NCI-H1105 treated with DMSO at 0.1 percent for 48 hours (cell line): ENCODE measurements at regions not wholly inside any gene's neighbourhood (a gene's known extent, or its start where the extent isn't known, plus 50 kb on each side); places are given as distances from the start of the nearest gene placed in this dataset.
"Not testable (repeated sequence)": the region's sequence is repeated elsewhere in the genome, so short reads cannot be mapped to it uniquely, and the experiment has no call there.

Experiments
- DNase-seq: peaks from one replicate; lab custom pipeline; 2025; lab: John Stamatoyannopoulos, UW

DNA sequence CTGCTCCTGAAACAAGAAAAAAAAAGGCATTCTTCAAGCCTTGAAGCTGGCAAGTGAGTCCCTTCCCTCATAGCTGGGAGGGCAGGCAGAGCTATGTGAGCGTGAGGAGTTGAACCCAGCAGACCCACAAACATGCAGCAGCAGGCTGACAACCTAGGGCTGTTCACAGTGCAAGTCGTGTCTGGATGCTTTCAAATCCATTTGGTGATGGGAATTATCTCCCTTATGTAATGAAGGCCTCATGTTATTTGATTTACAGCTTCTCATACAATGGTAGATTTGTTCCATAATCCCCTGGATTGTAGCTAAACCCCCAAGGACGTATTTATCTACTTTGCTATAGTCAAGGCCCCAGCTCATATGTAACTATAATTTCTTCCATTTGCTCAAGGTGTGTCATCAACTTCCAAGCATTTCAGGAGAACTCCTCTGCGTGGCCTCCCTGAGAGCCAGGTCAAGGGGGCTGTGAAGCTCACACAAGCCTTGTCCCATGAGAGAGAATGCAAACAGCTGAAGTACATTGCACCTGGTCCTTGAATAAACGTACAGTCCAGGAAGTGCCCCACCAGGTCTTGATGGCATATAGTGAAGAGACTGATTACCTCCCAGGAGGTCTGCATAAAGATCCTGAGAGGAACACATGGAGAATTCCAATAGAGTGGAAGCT is 124.8 kb upstream of the SLC1A3 start:
- no peak for DNase-seq

DNA sequence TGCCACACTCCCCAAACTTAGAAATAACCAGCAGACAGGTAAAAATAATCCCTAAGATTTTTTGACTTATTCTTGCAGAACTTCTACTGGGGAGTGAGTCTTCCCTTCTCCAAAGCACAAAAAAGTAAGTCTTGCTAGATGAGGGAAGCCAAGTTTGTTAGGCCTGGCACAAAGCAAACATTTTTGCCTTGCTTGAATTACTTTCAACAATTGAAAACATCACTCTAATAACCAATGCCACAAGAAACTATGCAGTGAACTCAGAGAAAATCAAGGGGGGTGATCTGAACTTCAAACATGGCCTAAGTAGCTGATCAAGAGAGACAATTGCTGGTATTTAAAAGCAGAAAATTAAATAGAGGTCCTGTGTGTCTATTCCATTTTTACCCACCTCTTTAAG is 123.6 kb upstream of the SLC1A3 start:
- DNase-seq = no peak

DNA sequence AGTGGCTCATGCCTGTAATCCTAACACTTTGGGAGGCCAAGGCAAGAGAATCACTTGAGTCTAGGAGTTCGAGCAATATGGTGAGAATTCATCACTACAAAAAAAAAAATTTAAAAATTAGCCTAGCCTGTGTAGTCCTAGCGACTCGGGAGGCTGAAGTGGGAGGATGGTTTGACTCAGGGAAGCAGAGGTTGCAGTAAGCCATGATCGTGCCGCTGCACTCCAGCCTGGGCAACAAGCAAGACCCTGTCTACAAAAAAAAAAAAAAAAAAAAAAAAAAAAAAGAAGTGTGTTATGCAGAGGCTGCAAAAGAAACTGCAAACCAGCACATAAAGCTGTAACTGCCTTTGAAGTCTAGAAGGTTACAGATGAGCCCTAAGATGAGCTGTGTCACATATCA is 116.9 kb upstream of the SLC1A3 start:
- DNase-seq = no peak

DNA sequence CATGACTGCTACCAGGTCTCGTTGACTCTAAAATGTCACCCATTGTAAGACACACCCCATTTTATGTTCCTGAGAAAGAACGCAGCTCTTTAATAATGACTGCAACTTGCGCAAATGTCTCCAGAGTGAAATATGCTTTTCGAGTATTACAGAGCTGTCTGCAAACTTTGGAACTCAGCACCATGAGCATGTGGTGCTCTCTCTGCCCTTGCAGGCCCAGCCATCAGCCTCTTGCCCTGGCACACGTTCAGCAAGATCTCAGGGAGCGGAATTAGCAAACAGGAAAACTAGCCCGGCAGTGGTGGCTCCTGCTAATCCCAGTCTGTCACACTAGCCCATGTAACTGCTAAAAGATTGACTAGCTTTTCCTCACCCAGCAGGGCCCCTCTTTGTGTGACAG is 114.5 kb upstream of the SLC1A3 start:
- no peak for DNase-seq

DNA sequence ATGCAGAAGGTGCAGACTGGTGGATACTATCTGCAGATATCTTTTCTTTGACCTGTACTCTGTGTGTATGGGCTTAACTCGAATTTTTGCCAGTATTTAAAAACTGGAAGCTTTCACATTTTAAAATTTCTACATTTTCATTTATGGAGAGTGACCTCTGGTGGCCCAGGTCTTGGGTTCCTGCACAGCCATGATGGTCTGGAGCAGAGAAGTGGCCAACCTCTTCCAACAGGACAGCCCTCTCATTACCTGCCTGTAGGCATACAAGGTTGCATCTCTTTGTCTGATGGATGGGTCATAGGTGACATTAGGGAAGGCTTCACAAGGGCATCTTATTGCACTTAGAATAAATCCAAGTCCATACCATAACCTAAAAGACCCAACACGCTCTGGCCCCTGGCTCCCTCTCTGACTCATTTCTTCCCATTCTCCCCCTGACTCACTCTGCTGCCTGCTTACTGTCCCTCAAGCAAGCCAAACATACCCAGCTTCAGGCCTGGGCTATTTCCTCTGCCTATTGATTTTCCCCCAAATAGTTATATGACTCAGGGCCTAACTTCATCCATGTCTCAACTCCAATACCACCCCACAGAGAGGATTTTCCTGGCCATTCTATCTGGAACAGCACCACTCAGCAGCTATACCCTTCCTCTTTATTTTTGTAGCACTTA is 113.3 kb upstream of the SLC1A3 start:
- DNase-seq = no peak

DNA sequence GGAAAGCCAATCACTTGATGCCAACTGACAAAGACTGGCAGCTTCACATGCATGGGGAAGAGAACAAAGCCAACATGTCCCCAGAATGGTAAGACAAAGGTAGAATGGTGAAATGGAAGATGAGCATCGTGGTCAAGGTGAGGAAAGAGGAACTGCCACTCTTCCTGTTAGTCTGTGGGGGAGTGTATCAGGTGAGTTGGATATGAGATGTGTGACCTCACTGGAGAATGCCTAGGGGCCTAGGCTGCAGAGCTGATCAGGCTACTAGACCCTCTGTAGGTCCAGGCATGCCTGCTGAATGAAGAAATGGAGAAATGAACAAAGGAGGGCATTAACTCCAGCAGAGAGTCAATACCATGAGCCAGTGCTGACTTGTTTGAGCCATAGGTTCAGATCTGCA is 112.4 kb upstream of the SLC1A3 start:
- DNase-seq = no peak

DNA sequence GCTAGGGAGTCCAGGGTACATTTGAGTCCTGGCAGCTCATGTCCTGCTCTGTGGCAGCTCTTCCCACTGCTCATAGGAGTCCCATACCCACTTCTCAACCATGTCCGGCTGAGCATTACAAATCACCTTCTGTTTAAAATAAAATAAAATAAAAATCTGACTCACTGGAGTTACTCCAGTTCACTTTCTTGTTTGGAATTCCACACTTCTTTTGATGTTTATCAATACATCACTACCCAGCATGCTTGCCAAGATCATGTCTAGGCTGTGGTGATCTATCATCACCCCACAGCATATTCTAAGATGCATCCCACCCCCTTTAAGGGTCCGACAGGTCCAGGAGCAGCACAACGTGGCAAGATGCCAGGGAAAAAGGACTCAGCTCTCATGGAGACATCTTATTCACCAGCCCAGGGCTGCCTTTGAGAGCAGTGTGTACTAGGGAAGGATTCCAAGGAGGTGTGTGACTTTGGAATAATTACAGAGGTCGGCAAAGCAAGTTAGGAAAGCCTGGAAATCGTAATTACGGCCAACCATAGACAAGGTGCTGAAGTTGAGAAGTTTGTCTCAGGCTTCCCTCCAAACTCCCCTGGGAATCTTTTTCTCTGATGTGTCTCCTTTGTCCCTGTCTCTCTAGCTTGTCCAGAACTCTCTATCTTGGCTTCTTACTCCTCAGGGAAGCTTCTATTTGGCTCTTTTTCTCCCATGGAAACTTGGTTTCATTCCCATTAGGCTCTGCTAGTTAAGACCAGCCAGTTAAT is 111.4 kb upstream of the SLC1A3 start:
- no peak for DNase-seq

DNA sequence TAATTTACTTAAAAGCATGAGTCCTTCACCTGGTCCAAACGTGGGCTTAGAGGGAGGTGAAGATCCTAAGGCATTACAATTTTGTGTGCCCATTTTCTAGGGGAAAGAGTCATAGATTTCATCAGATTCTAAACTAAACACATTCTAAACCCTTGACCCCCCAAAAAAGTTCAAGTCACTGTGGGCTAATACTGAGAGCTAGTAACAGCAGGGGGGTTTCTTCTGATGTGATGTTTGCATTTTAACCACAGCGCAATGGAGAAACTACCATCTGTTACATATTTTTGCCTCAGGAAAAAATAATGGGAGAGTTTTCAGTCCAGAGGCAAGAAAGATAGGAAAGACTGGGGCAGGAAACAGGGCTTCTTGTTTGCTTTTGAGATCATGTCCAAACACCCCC is 110.8 kb upstream of the SLC1A3 start:
- DNase-seq = no peak

DNA sequence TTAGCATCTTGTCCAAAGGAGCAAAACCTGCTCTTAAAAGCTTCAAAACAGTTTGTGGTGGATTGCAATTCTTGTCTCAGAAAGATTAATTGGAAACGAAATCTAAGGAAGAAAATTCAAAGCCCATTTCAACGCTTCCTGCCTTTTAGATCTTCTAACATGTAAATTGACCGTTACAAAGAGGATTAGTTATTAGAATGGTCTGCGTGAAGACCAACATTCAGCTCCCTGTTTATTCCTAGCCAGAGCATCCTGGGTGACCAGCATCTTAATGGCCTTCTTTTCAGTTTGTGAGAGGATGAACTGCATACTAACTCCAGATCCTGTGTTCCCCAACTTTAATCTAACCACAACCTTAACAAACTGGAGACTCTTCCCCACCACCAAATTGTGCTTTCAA is 109.9 kb upstream of the SLC1A3 start:
- no peak for DNase-seq

DNA sequence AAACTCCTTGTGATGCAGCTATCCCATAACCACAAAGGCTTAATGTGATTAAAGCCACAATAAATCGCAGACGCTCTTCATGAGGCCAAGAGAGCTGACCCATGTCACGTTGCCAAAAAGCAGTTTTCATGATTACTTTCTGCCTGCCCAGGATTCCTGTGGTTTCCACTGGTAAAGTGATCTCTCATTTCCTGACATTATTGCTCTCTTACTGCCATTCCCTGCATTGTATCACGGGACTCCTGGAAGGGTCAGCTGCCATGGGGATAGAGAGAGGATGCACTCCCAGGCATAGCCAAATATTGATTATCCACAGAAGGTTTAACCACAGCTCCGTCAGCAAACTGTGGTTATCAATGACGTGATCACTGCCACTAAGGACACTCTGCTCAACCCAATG is 103.8 kb upstream of the SLC1A3 start:
- no peak for DNase-seq

DNA sequence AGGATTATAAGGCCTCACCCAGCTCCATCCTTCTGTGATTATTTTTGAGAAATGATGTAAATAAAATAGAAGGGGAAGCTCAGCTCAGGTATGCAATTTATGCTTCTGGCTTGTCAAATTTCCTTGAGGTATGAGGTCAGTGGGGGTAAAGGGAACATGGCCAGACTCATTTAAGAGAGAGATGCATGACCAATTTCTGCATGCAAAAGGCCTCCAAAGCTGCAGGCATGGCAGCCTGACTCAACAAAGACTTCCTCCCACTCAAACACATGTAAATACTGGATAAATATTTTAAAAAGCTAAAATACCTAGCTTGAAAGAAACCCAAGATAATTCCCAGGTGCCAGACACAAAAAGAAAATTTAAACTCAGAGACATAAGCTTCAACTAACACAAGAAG is 101.4 kb upstream of the SLC1A3 start:
- DNase-seq = no peak

DNA sequence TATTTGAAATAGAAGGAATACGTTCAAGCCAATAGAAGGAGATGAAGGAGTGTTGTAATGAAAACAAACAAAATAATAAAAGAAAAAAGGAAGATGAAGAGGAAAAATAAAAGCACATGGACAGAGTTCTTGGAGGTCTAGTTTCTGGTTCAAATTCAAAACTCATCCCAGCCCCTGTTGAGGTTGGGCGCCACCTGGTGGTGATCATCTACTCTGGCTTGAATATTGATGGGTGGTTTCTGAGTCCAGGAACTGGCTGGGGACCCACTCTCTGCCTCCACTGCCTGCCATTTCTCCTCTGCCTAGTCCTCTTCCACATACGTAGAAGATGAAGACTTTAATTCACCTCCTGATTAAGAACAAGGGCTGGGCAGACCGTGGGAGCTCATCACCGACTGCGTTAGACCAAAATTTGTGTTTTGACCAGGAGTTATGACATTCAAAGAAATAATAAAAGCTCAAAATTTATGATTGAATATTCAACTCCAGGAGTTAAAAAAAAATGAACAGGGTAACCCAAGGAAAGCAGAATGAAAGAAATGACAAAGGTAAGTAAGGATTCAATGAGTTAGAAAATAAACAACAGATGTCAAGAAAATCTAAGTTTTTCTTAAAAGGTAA is 99.0 kb upstream of the SLC1A3 start:
- DNase-seq = peak; percentile 68

DNA sequence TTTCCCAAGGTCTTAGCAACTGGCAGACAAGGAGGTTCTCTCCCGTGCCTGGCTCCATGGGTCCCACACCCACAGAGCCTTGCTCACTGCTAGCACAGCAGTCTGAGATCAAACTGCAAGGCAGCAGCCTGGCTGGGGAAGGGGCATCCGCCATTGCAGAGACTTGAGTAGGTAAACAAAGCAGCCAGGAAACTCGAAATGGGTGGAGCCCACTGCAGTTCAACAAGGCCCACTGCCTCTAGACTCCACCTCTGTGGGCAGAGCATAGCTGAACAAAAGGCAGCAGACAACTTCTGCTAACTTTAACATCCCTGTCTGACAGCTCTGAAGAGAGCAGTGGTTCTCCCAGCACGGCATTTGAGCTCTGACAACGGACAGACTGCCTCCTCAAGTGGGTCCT is 98.1 kb upstream of the SLC1A3 start:
- not testable (repeated sequence) for DNase-seq

DNA sequence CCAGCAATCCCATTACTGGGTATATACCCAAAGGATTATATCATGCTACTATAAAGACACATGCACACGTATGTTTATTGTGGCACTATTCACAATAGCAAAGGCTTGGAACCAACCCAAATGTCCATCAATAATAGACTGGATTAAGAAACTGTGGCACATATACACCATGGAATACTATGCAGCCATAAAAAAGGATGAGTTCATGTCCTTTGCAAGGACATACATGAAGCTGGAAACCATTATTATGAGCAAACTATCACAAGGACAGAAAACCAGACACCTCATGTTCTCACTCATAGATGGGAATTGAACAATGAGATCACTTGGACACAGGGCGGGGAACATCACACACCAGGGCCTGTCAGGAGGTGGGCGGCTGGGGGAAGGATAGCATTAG is 92.8 kb upstream of the SLC1A3 start:
- not testable (repeated sequence) for DNase-seq

DNA sequence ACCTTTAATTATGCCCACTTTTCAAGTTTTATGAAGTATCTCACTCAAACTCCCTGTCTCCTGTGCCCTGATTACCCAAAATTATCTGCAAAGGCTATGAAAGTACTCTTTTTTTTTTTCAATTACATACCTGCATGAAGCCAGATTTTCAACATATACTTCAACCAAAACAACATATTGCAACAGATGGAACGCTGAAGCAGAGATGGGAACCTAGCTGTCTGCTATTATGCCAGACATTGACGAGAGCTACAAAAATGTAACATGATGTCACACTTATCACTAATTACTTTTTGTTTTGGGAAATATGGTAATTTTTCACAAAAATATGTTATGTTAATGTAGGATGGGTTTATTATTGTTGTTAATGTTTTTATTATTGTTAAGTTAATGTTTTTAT is 86.5 kb upstream of the SLC1A3 start:
- DNase-seq = no peak

DNA sequence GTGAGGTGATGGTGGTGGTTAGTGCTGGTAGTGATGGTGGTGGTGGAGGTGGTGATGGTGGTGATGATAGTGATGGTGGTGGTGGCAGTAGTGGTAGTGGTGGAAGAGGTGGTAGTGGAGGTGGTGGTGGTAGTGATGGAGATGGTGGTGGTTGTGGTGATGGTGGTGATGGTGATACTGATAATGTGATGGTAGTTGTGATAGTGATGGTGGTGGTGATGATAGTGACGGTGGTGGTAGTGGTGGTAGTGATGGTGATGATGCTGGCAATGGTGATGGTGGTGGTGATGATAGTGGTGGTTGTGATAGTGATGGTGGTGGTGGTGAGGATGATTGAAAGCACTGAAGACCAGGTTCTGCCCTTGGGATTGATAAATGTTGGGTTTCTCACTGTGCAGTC is 85.2 kb upstream of the SLC1A3 start:
- DNase-seq = no peak

DNA sequence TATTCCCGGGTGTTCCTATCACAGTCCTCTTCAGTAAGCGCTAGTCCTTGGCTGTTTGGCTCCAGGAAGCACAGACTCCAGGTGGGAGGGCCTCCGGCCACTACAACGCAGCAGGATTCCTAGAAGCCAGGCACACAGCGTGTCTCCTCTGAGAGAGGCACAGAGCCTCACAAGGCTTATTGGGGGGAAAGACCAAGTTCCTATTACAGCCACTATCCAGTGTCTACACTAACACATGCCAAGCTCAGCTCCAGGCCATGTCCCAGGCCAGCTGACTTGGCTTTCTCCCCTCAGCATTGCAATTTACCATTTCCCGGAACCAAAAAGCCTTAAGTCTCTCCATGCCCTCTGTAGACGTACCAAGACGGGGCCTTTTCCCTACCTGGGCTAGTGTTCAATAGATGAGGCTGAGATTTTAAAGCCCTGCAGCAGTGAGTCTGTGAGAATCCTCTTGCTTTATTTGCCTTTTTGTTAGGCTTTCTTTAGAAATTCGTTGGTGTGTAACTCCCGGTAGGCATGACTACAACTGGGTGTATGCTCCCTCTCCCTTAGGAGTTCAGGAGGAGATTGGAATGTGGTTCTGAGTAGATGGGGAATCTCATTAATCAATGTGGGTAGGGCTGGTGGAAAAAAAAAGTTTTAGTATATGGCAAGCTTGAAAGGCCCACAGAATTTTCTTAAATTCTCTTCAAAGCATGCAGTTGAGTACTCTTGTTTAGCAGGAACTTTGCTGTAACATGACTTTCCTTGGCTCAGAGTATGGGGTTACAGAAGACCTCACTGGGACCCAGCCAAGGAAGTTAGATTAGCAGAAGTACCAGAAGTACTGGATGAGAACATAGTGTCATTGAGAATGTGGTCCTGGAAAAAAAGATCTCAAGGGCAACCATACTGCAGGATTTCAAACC is 84.3 kb upstream of the SLC1A3 start:
- DNase-seq = no peak

DNA sequence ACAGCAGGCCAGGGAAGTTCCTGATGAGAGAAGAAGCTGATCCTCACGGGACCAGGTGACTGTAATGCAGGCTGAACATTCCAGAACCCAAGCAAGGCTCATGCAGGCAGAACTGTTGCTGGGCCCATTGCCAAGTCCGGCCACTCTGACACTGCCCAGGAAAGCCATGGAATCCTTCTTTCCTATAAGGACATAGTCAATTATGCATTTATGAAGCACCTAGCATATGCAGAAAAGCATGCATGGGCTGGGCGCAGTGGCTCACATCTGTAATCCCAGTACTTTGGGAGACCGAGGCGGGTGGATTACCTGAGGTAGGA is 83.7 kb upstream of the SLC1A3 start:
- DNase-seq = no peak

DNA sequence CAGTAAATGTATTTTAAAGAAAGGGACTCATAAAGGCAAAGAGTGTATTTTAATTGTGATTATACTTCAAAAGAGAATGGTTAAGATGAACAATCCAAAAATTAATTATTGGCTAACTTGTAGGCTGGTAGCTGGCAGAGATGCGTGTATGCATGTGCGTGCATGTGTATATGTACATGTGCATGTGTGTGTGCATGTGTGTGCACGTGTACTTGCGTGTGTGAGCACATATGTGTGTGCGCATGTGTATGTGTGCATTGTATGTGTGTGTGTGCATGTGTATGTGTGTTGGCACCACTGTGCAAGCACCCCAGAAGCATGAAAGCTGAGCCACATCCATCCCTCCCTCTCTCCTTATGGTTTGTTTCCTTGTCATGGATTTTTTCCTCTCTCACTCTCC is 83.0 kb upstream of the SLC1A3 start:
- DNase-seq = no peak

DNA sequence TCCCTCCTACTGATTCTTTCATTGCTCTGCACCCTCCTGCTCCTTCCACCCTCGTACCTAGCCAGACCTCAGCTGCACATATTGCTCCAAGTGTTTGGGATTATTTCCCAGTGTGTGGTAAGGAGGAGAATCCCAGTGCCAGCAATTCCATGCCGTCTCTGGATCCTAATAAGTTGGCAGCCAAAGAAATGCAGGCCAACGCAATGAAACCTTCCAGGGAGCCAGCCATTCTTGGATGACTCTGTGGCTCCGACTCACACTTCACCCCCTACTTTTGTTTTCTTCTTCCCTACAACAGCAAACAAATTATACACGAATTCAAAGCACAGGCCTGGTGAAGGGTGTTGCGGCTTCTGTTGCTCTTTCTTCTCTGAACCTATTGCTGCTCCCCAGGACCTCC is 82.5 kb upstream of the SLC1A3 start:
- DNase-seq = no peak

DNA sequence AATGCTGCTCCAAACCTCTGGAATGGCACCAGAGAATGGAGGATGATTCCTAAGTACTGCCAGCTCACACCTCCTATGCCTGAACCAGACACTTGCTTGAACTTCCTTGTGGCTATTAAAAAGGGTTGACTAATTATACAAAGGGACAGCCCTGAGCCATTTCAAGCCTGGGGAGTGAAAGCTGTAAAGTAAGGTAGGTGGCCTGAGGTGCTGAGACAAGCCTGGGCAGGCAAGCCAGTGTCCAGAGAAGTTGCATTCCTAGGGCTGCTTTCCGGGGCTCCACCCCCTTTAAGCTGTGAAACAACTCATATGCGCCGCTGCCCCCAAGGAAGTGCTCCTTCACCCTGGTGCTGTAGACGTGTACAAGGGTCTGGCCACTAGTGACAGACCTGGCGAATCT is 79.9 kb upstream of the SLC1A3 start:
- DNase-seq = no peak

DNA sequence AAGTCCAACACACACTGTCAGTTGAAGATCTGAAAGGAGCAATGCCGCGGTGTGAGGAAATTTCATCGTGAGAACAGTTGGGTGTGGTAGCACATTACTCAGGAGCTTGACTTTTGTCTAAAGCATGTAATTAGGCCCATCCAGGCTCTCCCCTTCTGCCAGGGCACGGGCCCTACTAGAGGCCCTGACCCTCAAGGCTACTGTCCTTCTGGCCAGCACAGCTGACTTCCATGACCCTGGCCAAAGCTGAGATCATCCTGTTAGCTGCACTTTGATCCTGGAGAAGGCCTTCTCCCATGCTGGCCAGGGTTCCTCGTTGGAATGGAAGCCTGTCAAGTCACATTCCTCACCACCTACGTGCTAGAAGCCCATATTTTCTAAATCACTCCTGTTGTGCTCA is 77.8 kb upstream of the SLC1A3 start:
- DNase-seq = no peak
